ENCODE measurements at regions not wholly inside any gene's neighbourhood (a gene's known extent, or its start where the extent isn't known, plus 50 kb on each side); places are given as distances from the start of the nearest gene placed in this dataset.

DNA sequence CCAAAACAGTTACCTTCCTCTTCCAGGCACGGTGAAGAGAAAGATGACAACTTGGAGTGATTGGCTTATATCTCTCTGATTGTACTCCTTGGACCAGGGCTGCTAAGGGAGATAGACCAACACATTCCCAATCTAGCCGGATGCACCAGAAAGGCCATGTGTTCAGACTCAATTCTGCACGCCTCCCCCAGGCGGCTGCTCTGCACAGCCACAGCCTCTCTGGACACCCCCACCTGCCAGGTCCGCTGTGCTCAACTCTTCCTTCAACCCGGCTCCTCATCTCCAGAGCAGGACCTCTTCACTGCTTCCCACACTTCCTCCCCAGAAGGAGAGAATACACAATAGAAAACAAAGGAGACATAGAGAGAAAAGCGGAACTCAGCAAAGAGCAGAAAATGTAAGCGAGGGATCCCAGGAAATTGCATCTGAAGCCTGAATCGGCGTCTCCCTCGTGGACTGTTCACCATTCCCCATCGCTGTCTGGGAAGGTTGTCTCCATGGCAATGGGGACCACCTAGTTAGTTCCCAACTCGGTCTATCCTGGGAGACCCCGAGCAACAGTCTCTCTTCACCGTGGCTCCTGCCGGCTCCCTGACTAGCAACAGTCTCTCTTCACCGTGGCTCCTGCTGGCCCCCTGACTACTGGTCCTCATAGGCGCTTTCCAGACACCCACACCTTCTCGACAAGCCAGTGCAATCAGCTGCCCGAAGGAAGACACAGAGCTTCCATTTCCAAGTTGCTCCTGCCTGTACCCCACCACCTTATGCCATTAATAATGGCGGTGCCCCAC is 361.7 kb upstream of the MYT1L start:
- no peak overlapping the region for H3K4me3 ChIP-seq (replicated peaks in 1 of 3)
- DNase-seq, result no peak
- H3K27me3 ChIP-seq, result no peaks in the 10 kb centered on the region
- no peaks in the 10 kb centered on the region for H3K36me3 ChIP-seq
- no peak overlapping the region for H3K27ac ChIP-seq
- no peaks in the 10 kb centered on the region for H3K9me3 ChIP-seq
- TF ChIP-seq, protein P1, sequence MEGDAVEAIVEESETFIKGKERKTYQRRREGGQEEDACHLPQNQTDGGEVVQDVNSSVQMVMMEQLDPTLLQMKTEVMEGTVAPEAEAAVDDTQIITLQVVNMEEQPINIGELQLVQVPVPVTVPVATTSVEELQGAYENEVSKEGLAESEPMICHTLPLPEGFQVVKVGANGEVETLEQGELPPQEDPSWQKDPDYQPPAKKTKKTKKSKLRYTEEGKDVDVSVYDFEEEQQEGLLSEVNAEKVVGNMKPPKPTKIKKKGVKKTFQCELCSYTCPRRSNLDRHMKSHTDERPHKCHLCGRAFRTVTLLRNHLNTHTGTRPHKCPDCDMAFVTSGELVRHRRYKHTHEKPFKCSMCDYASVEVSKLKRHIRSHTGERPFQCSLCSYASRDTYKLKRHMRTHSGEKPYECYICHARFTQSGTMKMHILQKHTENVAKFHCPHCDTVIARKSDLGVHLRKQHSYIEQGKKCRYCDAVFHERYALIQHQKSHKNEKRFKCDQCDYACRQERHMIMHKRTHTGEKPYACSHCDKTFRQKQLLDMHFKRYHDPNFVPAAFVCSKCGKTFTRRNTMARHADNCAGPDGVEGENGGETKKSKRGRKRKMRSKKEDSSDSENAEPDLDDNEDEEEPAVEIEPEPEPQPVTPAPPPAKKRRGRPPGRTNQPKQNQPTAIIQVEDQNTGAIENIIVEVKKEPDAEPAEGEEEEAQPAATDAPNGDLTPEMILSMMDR (IDR thresholded peaks at IDR 0.05), result no peak
- TF ChIP-seq POLR2A (IDR thresholded peaks at IDR 0.05), result no peak
- intact Hi-C loops (cut with DNase I), result no loop called here
- 91 to 92% methylated on average over 18 to 21 of the region's 21 CpGs for WGBS, 2 donors
- H3K4me1 ChIP-seq, result no peaks in the 10 kb centered on the region

DNA sequence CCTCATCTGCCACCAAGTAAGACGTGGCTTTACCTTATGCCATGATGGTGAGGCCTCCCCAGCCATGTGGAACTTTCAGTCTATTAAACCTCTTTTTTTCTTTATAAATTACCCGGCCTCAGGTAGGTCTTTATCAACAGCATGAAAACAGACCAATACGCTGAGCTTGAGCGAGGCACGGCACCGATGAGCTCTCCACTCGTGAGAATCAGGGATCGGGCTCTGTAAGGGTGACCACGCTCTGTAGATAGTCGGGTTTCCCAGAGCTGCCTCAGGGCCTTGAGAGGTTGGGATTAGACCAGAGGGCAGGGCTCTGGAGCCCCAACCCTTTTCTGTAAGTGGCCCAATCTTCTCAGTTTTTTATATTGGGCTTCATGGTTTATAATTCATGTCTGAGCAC is 360.3 kb upstream of the MYT1L start:
- intact Hi-C loops (cut with DNase I), result no loop called here
- Histone ChIP-seq H3K4me3 (replicated peaks in 1 of 3) (no peak overlapping the region), H3K27me3 (no peaks in the 10 kb centered on the region), H3K27ac (no peak overlapping the region), H3K9me3 (no peaks in the 10 kb centered on the region), H3K4me1 (no peaks in the 10 kb centered on the region), H3K36me3 (no peaks in the 10 kb centered on the region)
- WGBS, 2 donors, result 91 to 93% methylated on average over 10 of the region's 10 CpGs
- TF ChIP-seq, protein P1 (IDR thresholded peaks at IDR 0.05), result no peak
- no peak for TF ChIP-seq POLR2A (IDR thresholded peaks at IDR 0.05)
- DNase-seq, result no peak

DNA sequence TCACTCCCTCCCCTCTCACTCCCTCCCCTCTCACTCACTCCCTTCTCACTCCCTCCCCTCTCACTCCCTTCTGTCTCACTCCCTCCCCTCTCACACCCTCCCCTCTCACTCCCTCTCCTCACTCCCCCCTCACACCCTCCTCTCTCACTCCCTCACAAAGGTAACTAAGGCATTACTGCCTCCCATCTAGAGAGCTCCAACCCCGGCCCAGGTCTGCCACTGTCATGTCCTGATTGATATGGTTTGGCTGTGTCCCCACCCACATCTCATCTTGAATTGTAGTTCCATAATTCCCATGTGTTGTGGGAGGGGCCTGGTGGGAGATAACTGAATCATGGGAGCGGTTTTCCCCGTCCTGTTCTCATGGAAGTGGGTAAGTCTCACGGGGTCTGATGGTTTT is 359.9 kb upstream of the MYT1L start:
- Histone ChIP-seq H3K4me3 (replicated peaks in 1 of 3) (no peak overlapping the region), H3K27ac (no peak overlapping the region), H3K36me3 (no peaks in the 10 kb centered on the region), H3K27me3 (no peaks in the 10 kb centered on the region), H3K9me3 (no peaks in the 10 kb centered on the region), H3K4me1 (no peaks in the 10 kb centered on the region)
- WGBS, 2 donors, result 82 to 84% methylated on average over 4 of the region's 4 CpGs
- TF ChIP-seq, protein P1 (IDR thresholded peaks at IDR 0.05), result no peak
- no peak for TF ChIP-seq POLR2A (IDR thresholded peaks at IDR 0.05)
- DNase-seq, result no peak
- intact Hi-C loops (cut with DNase I), result no loop called here

DNA sequence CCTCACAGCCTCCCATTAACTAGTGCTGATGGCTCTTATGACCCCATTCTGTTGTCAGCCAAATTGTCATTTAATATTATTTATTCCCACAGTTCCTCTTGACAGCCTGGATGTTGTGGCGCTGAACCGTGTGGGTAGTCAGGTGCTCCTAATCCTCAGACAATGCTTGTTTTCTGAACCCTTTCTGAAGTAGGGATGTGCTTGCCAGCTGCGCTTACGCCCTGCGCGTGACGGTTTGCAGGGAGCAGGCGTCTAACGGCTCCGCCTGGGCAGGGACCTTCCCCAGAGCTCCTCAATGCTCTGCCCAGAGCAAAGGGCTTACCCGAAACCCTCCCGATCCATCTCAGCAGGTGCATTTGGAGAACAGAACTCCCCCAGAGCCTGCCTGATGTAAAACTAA is 358.2 kb upstream of the MYT1L start:
- intact Hi-C loops (cut with DNase I), result no loop called here

DNA sequence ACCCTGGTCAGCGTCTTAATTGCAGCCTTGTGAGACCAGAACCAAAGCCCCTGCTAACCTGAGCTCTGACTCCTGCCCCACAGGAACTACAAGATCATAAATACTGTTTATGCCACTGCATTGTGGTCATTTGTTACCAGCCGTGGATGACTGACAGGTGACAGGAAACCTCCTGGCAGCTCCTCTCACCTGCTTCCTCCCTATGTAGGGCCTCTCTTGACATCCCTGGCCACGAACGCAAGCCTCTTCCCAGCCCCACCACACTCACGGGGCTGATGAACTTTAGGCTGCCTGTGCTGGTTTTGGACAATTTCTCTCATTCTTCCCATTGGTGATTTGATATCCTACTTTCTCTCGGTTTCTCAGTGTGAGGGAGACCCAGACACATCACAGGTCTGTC is 357.2 kb upstream of the MYT1L start:
- H3K36me3 ChIP-seq, result no peaks in the 10 kb centered on the region
- no peaks in the 10 kb centered on the region for H3K4me1 ChIP-seq
- no peak overlapping the region for H3K4me3 ChIP-seq (replicated peaks in 1 of 3)
- no peaks in the 10 kb centered on the region for H3K9me3 ChIP-seq
- no peaks in the 10 kb centered on the region for H3K27me3 ChIP-seq
- intact Hi-C loops (cut with DNase I), result no loop called here
- no peak for TF ChIP-seq POLR2A (IDR thresholded peaks at IDR 0.05)
- TF ChIP-seq, protein P1 (IDR thresholded peaks at IDR 0.05), result no peak
- H3K27ac ChIP-seq, result no peak overlapping the region
- 58 to 72% methylated on average over 6 of the region's 6 CpGs for WGBS, 2 donors
- no peak for DNase-seq

More for the DNA sequence above, 358.2 kb upstream of the MYT1L start:
- Histone ChIP-seq H3K9me3 (no peaks in the 10 kb centered on the region), H3K27ac (no peak overlapping the region), H3K36me3 (no peaks in the 10 kb centered on the region), H3K27me3 (no peaks in the 10 kb centered on the region), H3K4me1 (no peaks in the 10 kb centered on the region), H3K4me3 (replicated peaks in 1 of 3) (no peak overlapping the region)
- 91 to 93% methylated on average over 12 of the region's 12 CpGs for WGBS, 2 donors
- no peak for TF ChIP-seq POLR2A (IDR thresholded peaks at IDR 0.05)
- TF ChIP-seq, protein P1 (IDR thresholded peaks at IDR 0.05), result no peak
- no peak for DNase-seq

All from thyroid gland (tissue), 4 donors.